ENCODE measurements at regions not wholly inside any gene's neighbourhood (a gene's known extent, or its start where the extent isn't known, plus 50 kb on each side); places are given as distances from the start of the nearest gene placed in this dataset.

DNA sequence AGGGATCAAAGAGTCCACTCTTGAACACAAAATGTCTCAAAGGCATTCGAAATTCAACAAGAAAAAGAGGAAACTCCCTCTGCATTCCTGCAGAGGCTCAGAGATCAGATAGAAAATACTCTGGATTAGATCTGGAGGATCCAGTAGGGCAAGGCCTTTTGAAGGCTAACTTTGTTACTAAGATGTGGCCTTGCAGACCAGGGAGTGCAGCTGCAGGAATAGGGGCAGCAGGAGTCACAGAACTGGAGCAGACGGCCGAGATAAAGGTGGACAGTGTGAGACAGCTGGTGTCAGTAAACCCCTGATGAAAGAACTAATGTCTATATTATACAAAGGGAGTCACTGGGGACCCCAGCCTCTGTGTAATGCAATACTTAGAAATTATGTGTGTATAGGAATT lies 84.5 kb upstream of the PLSCR4 start:
- intact Hi-C loops (cut with DNase I), result loop anchor here in 1 of 2 donors (10.0 kb wide), 1 partner anchor 249 kb away; no protein-coding TSS in a partner anchor
- TF ChIP-seq, protein P1, sequence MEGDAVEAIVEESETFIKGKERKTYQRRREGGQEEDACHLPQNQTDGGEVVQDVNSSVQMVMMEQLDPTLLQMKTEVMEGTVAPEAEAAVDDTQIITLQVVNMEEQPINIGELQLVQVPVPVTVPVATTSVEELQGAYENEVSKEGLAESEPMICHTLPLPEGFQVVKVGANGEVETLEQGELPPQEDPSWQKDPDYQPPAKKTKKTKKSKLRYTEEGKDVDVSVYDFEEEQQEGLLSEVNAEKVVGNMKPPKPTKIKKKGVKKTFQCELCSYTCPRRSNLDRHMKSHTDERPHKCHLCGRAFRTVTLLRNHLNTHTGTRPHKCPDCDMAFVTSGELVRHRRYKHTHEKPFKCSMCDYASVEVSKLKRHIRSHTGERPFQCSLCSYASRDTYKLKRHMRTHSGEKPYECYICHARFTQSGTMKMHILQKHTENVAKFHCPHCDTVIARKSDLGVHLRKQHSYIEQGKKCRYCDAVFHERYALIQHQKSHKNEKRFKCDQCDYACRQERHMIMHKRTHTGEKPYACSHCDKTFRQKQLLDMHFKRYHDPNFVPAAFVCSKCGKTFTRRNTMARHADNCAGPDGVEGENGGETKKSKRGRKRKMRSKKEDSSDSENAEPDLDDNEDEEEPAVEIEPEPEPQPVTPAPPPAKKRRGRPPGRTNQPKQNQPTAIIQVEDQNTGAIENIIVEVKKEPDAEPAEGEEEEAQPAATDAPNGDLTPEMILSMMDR (IDR thresholded peaks at IDR 0.05), result no peak
- Histone ChIP-seq H3K27me3 (ENCODE audit: insufficient read depth in 3 of 3, low read length in 2 of 3) (no peaks in the 10 kb centered on the region), H3K4me1 (no peaks in the 10 kb centered on the region), H3K36me3 (ENCODE audit: insufficient read depth in 1 of 2, low read depth in 1 of 2) (no peaks in the 10 kb centered on the region), H3K4me3 (no peak overlapping the region), H3K27ac (no peak overlapping the region), H3K9me3 (no peaks in the 10 kb centered on the region)
- no peak for DNase-seq
- 63 to 71% (median 63%) methylated on average over 3 of the region's 3 CpGs for WGBS, 3 donors
- no peak for ATAC-seq

- H3K4me1 ChIP-seq, result no peaks in the 10 kb centered on the region
- no peak for ATAC-seq
These were observed 83.2 kb upstream of the PLSCR4 start for GRCh38 chr3:146334151-146334550.

DNA sequence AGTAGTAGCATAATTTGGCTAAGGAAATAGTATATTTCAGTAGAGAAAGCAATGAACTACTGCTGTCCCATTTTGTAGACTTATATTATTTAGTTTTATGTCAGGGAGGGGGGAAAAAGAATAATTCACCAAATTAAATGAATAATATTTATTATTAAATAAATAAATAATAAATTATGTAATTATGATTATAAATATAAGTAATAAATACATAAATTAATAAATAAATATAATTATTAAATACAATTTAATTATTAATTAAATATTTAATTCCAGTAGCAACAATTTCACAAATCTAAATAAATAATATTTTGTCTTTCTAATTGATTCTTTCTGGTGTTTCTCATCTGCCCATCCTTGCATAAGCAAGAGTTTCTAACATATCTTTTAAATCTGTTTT lies 81.1 kb upstream of the PLSCR4 start:
- Histone ChIP-seq H3K4me3 (no peak overlapping the region), H3K27ac (no peak overlapping the region), H3K27me3 (ENCODE audit: insufficient read depth in 3 of 3, low read length in 2 of 3) (no peaks in the 10 kb centered on the region), H3K4me1 (no peaks in the 10 kb centered on the region), H3K36me3 (ENCODE audit: insufficient read depth in 1 of 2, low read depth in 1 of 2) (no peaks in the 10 kb centered on the region), H3K9me3 (no peaks in the 10 kb centered on the region)
- intact Hi-C loops (cut with DNase I), result loop anchor here (5.0 to 10.0 kb wide), 2 partner anchors 245 to 253 kb away; no protein-coding TSS in a partner anchor
- TF ChIP-seq, protein P1 (IDR thresholded peaks at IDR 0.05), result no peak
- no peak for DNase-seq
- ATAC-seq, result no peak

More at GRCh38 chr3:146334151-146334550, 83.2 kb upstream of the PLSCR4 start:
- no peak overlapping the region for H3K4me3 ChIP-seq
- no peaks in the 10 kb centered on the region for H3K9me3 ChIP-seq
- DNase-seq, result no peak
- TF ChIP-seq, protein P1 (IDR thresholded peaks at IDR 0.05), result peak; percentile 14
- intact Hi-C loops (cut with DNase I), result loop anchor here (5.0 to 10.0 kb wide), 2 partner anchors 243 to 251 kb away; no protein-coding TSS in a partner anchor
- H3K36me3 ChIP-seq (ENCODE audit: insufficient read depth in 1 of 2, low read depth in 1 of 2), result no peaks in the 10 kb centered on the region
- WGBS, 3 donors, result 84 to 89% (median 88%) methylated on average over 7 of the region's 7 CpGs
- H3K27me3 ChIP-seq (ENCODE audit: insufficient read depth in 3 of 3, low read length in 2 of 3), result no peaks in the 10 kb centered on the region
- no peak overlapping the region for H3K27ac ChIP-seq

- Histone ChIP-seq H3K4me3 (no peak overlapping the region), H3K27ac (no peak overlapping the region), H3K4me1 (no peaks in the 10 kb centered on the region), H3K27me3 (ENCODE audit: insufficient read depth in 3 of 3, low read length in 2 of 3) (no peaks in the 10 kb centered on the region), H3K9me3 (no peaks in the 10 kb centered on the region), H3K36me3 (ENCODE audit: insufficient read depth in 1 of 2, low read depth in 1 of 2) (no peaks in the 10 kb centered on the region)
- 33 to 38% (median 34%) methylated on average over 4 of the region's 4 CpGs for WGBS, 3 donors
- no peak for DNase-seq
- ATAC-seq, result peak in 2 of 4 donors; percentile 44 to 61
- intact Hi-C loops (cut with DNase I), result loop anchor here (2.0 to 10.0 kb wide), 4 partner anchors 106 to 262 kb away; no protein-coding TSS in a partner anchor
- TF ChIP-seq, protein P1 (IDR thresholded peaks at IDR 0.05), result peak; percentile 49
These were observed 76.1 kb upstream of the PLSCR4 start for GRCh38 chr3:146326875-146327543.
